ENCODE measurements at regions not wholly inside any gene's neighbourhood (a gene's known extent, or its start where the extent isn't known, plus 50 kb on each side); places are given as distances from the start of the nearest gene placed in this dataset.
"Not testable (repeated sequence)": the region's sequence is repeated elsewhere in the genome, so short reads cannot be mapped to it uniquely, and the experiment has no call there.

- TF ChIP-seq ZNF621 (tag by site-specific recombination; IDR thresholded peaks at IDR 0.05) (no peak), IKZF3 (tag by site-specific recombination; IDR thresholded peaks at IDR 0.05) (no peak)
Measured at GRCh38 chr13:42381165-42381425, 109.1 kb downstream of the AKAP11 start (continued).

GRCh38 chr13:42381426-42381825 is 109.5 kb downstream of the AKAP11 start:
- H3K4me3 ChIP-seq (ENCODE audit: low read depth, low read length); POLR2A ChIA-PET; H3K4me1 ChIP-seq (ENCODE audit: control insufficient read depth, insufficient read depth, low read length); H3K9me3 ChIP-seq (ENCODE audit: control insufficient read depth, insufficient read depth, low read depth, low read length); H3K27ac ChIP-seq (ENCODE audit: extremely low read depth, low read depth, low read length); H3K36me3 ChIP-seq (ENCODE audit: control insufficient read depth in 2 of 2, insufficient read depth in 1 of 2, low read length in 2 of 2): not testable (repeated sequence)
- CTCF ChIA-PET, result interaction anchor here (0.9 kb wide), 1 partner anchor 14 kb away, joined by 4 read pairs; no protein-coding TSS in a partner anchor

- Histone ChIP-seq H3K9me3 (ENCODE audit: control insufficient read depth, insufficient read depth, low read depth, low read length) (no peaks in the 10 kb centered on the region), H3K4me1 (ENCODE audit: control insufficient read depth, insufficient read depth, low read length) (no peaks in the 10 kb centered on the region), H3K36me3 (ENCODE audit: control insufficient read depth in 2 of 2, insufficient read depth in 1 of 2, low read length in 2 of 2) (no peaks in the 10 kb centered on the region), H3K4me3 (ENCODE audit: low read depth, low read length) (no peak overlapping the region), H3K27ac (ENCODE audit: extremely low read depth, low read depth, low read length) (no peak overlapping the region)
- ChIA-PET CTCF (no interaction called here), POLR2A (no interaction called here)
- no peak for TF ChIP-seq ZNF830 (tag by site-specific recombination; IDR thresholded peaks at IDR 0.05; ENCODE audit: low read depth)
- no peak for TF ChIP-seq ZNF704 (tag by site-specific recombination; IDR thresholded peaks at IDR 0.05)
- TF ChIP-seq IKZF3 (tag by site-specific recombination; IDR thresholded peaks at IDR 0.05), result no peak
- TF ChIP-seq ZNF398 (tag by site-specific recombination; IDR thresholded peaks at IDR 0.05), result no peak
- no peak for TF ChIP-seq ZNF19 (tag by site-specific recombination; IDR thresholded peaks at IDR 0.05; ENCODE audit: low read depth)
- no peak for TF ChIP-seq ZNF664 (tag by site-specific recombination; IDR thresholded peaks at IDR 0.05)
- no peak for TF ChIP-seq ZNF174 (tag by site-specific recombination; IDR thresholded peaks at IDR 0.05)
- TF ChIP-seq ZNF394 (tag by site-specific recombination; IDR thresholded peaks at IDR 0.05; ENCODE audit: borderline replicate concordance), result no peak
- TF ChIP-seq ZFP41 (tag by site-specific recombination; IDR thresholded peaks at IDR 0.05; ENCODE audit: borderline replicate concordance), result no peak
- no peak for TF ChIP-seq ZBTB21 (tag by site-specific recombination; IDR thresholded peaks at IDR 0.05)
- no peak for TF ChIP-seq ZNF530 (tag by site-specific recombination; IDR thresholded peaks at IDR 0.05; ENCODE audit: low read depth)
- TF ChIP-seq KLF10 (tag by site-specific recombination; IDR thresholded peaks at IDR 0.05), result no peak
- no peak for TF ChIP-seq ZNF433 (tag by site-specific recombination; IDR thresholded peaks at IDR 0.05; ENCODE audit: low read depth)
- no peak for TF ChIP-seq AEBP2 (tag by site-specific recombination; IDR thresholded peaks at IDR 0.05; ENCODE audit: borderline replicate concordance)
- TF ChIP-seq ZNF654 (tag by site-specific recombination; IDR thresholded peaks at IDR 0.05; ENCODE audit: low read depth), result no peak
- no peak for TF ChIP-seq ZSCAN5A (tag by site-specific recombination; IDR thresholded peaks at IDR 0.05)
- no peak for TF ChIP-seq ZNF488 (tag by site-specific recombination; IDR thresholded peaks at IDR 0.05)
Measured at GRCh38 chr13:42383025-42383424, 111.1 kb downstream of the AKAP11 start.

All from HEK293 (cell line).